SK-N-MC (cell line): ENCODE measurements at regions not wholly inside any gene's neighbourhood (a gene's known extent, or its start where the extent isn't known, plus 50 kb on each side); places are given as distances from the start of the nearest gene placed in this dataset.

Source experiments
- EZH2 ChIP-seq: fragments of 200-600 bp; sonication (generic); IDR thresholded peaks from one replicate; pipeline ENCODE4 v1.6.1; 2017; ENCODE audit warnings: antibody characterized with exemption
- FOXP2 ChIP-seq: optimal IDR thresholded peaks from 2 replicates; pipeline ENCODE3; 2011; ENCODE audit warnings: mild to moderate bottlenecking, moderate library complexity; ENCODE audit not compliant: insufficient read depth; ENCODE audit errors: extremely low read length, control extremely low read depth
- POLR2AphosphoS5 ChIP-seq: IDR thresholded peaks from 2 replicates; pipeline ENCODE4 v1.6.1; 2012; ENCODE audit warnings: mild to moderate bottlenecking, low read depth, low read length, borderline replicate concordance

GRCh38 chr18:9000733-9001132 lies 101.8 kb upstream of the NDUFV2 start:
- no peak for TF ChIP-seq POLR2AphosphoS5
- no peak for TF ChIP-seq EZH2
- TF ChIP-seq FOXP2 = no peak
